SH-SY5Y (cell line): ENCODE measurements at regions not wholly inside any gene's neighbourhood (a gene's known extent, or its start where the extent isn't known, plus 50 kb on each side); places are given as distances from the start of the nearest gene placed in this dataset.

Source experiments
- GATA2 ChIP-seq: IDR thresholded peaks from 2 replicates; pipeline ENCODE4 v1.6.1; 2011; ENCODE audit warnings: mild to moderate bottlenecking, low read depth, low read length
- GATA3 ChIP-seq: IDR thresholded peaks from 2 replicates; pipeline ENCODE4 v1.6.1; 2011; ENCODE audit warnings: low read depth, mild to moderate bottlenecking, low read length, moderate library complexity

DNA sequence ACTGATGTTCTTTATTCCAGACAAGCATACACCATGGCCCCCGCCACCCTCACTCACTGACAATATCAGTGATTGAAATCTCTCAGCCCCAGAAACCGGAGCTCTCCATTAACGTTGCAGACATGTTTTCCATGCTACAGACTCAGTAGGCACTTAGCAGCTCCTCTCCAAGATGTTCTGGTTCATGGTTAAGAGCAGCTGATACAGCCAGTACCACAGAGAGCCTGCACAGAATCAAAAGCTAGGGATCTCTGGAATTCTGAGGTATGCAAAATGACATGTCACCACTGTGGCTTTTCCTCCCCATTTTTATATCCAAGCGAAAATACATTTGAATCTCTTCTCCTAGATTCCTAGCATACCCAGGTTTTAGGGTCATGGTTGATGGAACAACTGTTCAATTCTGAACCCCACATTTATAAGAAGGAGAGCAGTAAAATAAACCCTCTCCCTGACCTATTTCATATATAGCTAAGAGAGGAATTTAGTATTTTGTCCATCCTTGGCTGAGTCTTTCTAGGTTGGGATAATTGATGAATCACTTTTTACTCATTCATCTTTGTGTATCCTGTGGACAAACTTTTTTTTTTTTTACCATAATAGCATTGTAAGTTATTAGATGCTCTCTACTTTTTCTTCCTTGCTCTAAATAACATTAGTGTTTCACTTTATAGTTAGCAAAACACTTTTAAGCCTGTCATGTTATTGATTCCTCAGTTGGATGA lies 488.4 kb upstream of the PIK3C3 start:
- TF ChIP-seq GATA2 (no peak), GATA3 (no peak)
